Fibroblast of lung (primary cell): ENCODE measurements at regions not wholly inside any gene's neighbourhood (a gene's known extent, or its start where the extent isn't known, plus 50 kb on each side); places are given as distances from the start of the nearest gene placed in this dataset.

ENCODE experiments used
- CTCF ChIP-seq, 2 donors: IDR thresholded peaks in 1 of 2; conservative IDR thresholded peaks in 1 of 2; 1 replicate in 1 of 2; 2 replicates in 1 of 2; pipeline ENCODE4 v1.5.1; 2011 to 2012; ENCODE audit warnings: low read length in 2 of 2, control low read depth in 1 of 2, inconsistent platforms in 1 of 2, low read depth in 1 of 2, mild to moderate bottlenecking in 1 of 2
- EZH2 ChIP-seq: IDR thresholded peaks from 2 replicates; pipeline ENCODE4 v1.5.1; 2012; ENCODE audit warnings: low read length, control low read depth, mild to moderate bottlenecking; ENCODE audit errors: missing control alignments

GRCh38 chr3:67244130-67244529 lies 246.0 kb downstream of the KBTBD8 start:
- TF ChIP-seq CTCF (conservative IDR thresholded peaks at IDR 0.05 in 1 of 2, IDR thresholded peaks at IDR 0.05 in 1 of 2; ENCODE audit: low read depth in 1 of 2, low read length in 2 of 2) (no peak), EZH2 (no peak)
